Spleen (tissue), 11 donors: ENCODE measurements at regions not wholly inside any gene's neighbourhood (a gene's known extent, or its start where the extent isn't known, plus 50 kb on each side); places are given as distances from the start of the nearest gene placed in this dataset.
"Not testable (repeated sequence)": the region's sequence is repeated elsewhere in the genome, so short reads cannot be mapped to it uniquely, and the experiment has no call there.

ENCODE experiments used
- DNase-seq: peaks from one replicate; pipeline ENCODE4 v3.0.0-alpha.2; 2020
- H3K27ac ChIP-seq, 8 donors: fragments of 200-600 bp; sonication (generic) in 7 of 8; 1 replicate in 4 of 8; 2 replicates in 4 of 8; pipeline versions ENCODE4 v1.5.0 to v1.8.0; 2016 to 2021; ENCODE audit warnings: inconsistent platforms in 4 of 8, mild to moderate bottlenecking in 4 of 8, moderate library complexity in 1 of 8
- H3K27me3 ChIP-seq, 7 donors: fragments of 200-600 bp; sonication (generic) in 6 of 7; replicated peaks in 1 of 7; 1 replicate in 4 of 7; 2 replicates in 3 of 7; pipeline versions ENCODE4 v1.5.0 to v1.8.0; 2016 to 2021; ENCODE audit warnings: inconsistent platforms in 3 of 7, mild to moderate bottlenecking in 1 of 7
- H3K36me3 ChIP-seq, 6 donors: fragments of 200-600 bp; sonication (generic) in 5 of 6; 1 replicate in 4 of 6; 2 replicates in 2 of 6; pipeline versions ENCODE4 v1.5.0 to v1.8.0; 2016 to 2021; ENCODE audit warnings: inconsistent platforms in 2 of 6
- H3K4me1 ChIP-seq, 6 donors: fragments of 200-600 bp; sonication (generic) in 5 of 6; 1 replicate in 3 of 6; 2 replicates in 3 of 6; pipeline versions ENCODE4 v1.5.0 to v1.8.0; 2016 to 2021; ENCODE audit warnings: inconsistent platforms in 3 of 6
- H3K4me3 ChIP-seq, 8 donors: fragments of 200-600 bp; sonication (generic) in 7 of 8; 1 replicate in 4 of 8; 2 replicates in 4 of 8; pipeline versions ENCODE4 v1.5.0 to v1.8.0; 2016 to 2021; ENCODE audit warnings: inconsistent platforms in 4 of 8, mild to moderate bottlenecking in 4 of 8, moderate library complexity in 2 of 8
- H3K9me3 ChIP-seq, 8 donors: fragments of 200-600 bp; sonication (generic) in 7 of 8; 1 replicate in 4 of 8; 2 replicates in 4 of 8; pipeline versions ENCODE4 v1.5.0 to v1.8.0; 2016 to 2021; ENCODE audit warnings: inconsistent platforms in 4 of 8
- CTCF ChIP-seq, 11 experiments: fragments of 200-600 bp in 7 of 11; fragments of 450-650 bp in 4 of 11; sonication (generic) in 4 of 11; IDR thresholded peaks in 8 of 11; conservative IDR thresholded peaks in 3 of 11; 1 replicate in 7 of 11; 2 replicates in 4 of 11; pipeline versions ENCODE4 v1.4.0 to v1.8.0; 2016 to 2021; ENCODE audit warnings: antibody characterized with exemption in 11 of 11, inconsistent platforms in 4 of 11, mild to moderate bottlenecking in 1 of 11
- POLR2A ChIP-seq, 3 donors: fragments of 450-650 bp; IDR thresholded peaks; one replicate each; pipeline ENCODE4 v1.5.1; 2017; ENCODE audit warnings: antibody characterized with exemption in 3 of 3, mild to moderate bottlenecking in 1 of 3
- POLR2AphosphoS5 ChIP-seq, 3 donors: sonication (generic); formaldehyde crosslinking; IDR thresholded peaks; one replicate each; pipeline ENCODE4 v1.5.1; 2017; ENCODE audit warnings: antibody characterized with exemption in 3 of 3
- WGBS, 5 donors: extraction: QIAGEN DNeasy Blood & Tissue Kit in 3 of 5; methylation state at CpG; one replicate each; pipeline versions ENCODE4 v1.1.5 to v1.1.7; 2013 to 2018; 5-methylcytosine and 5-hydroxymethylcytosine counted together
- intact Hi-C: fragments of 100-400 bp; cut with DNase I; formaldehyde crosslinking; loops from one replicate; pipeline ENCODE4 v1.15.0; 2023; ENCODE audit warnings: low total_unique reads
- donor health status: healthy with polysubstance abuse.
- donor health status: DM: no; HTN: no; CAD: no; lungs with moderate emphysema.
- donor health status: DM: no; HTN: no; CAD: no.
- donor health status: Bipolar disorder and iron deficiency.
- donor health status: healthy.
- donor health status: DM: no; HTN: no; CAD: no.
- donor health status: DM: yes; HTN: yes; CAD: no.

DNA sequence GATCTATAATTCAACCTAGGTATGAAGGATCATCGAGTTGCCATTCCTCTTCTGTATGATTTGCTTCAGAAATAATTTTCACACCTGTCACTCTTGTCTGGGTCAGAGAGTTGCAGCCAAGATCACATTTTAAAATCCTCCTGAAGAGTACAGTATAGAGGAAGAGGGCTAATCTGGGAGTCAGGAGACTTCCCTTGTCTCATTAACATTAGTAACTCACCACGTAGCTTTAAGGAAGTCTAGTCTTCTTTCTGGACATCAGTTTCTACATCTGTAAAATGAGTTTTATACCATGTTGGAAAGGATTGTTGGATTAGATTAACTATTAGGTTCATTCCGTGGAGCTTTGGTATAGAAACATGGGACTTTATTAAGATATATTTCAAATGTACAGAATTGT, 109.4 kb downstream of the TDRD15 start:
- H3K27ac ChIP-seq: no peak overlapping the region
- 68 to 82% (median 79%) methylated on average over 3 of the region's 3 CpGs for WGBS, 5 donors
- H3K27me3 ChIP-seq: no peaks in the 10 kb centered on the region
- H3K4me3 ChIP-seq: no peak overlapping the region
- intact Hi-C loops: no loop called here
- no peak for DNase-seq
- no peaks in the 10 kb centered on the region for H3K36me3 ChIP-seq
- TF ChIP-seq POLR2A (IDR thresholded peaks at IDR 0.05): no peak
- no peak for TF ChIP-seq POLR2AphosphoS5 (IDR thresholded peaks at IDR 0.05)
- TF ChIP-seq CTCF (IDR thresholded peaks at IDR 0.05 in 8 of 11, conservative IDR thresholded peaks at IDR 0.05 in 3 of 11): no peak
- peaks cover 4 to 16% (median 10%) of the 10 kb centered on the region in 6 donors for H3K4me1 ChIP-seq
- H3K9me3 ChIP-seq: no peaks in the 10 kb centered on the region

GRCh38 chr2:21234001-21234400, 110.2 kb downstream of the TDRD15 start:
- Histone ChIP-seq H3K9me3 (no peaks in the 10 kb centered on the region), H3K27ac (no peak overlapping the region), H3K4me1 (peaks cover 4 to 16% (median 10%) of the 10 kb centered on the region in 6 donors), H3K36me3 (no peaks in the 10 kb centered on the region), H3K27me3 (no peaks in the 10 kb centered on the region), H3K4me3 (no peak overlapping the region)
- intact Hi-C loops: no loop called here
- TF ChIP-seq CTCF (IDR thresholded peaks at IDR 0.05 in 8 of 11, conservative IDR thresholded peaks at IDR 0.05 in 3 of 11): no peak
- TF ChIP-seq POLR2A (IDR thresholded peaks at IDR 0.05): no peak
- no peak for TF ChIP-seq POLR2AphosphoS5 (IDR thresholded peaks at IDR 0.05)
- no peak for DNase-seq
- 64 to 78% (median 70%) methylated on average over 3 of the region's 3 CpGs for WGBS, 5 donors

DNA sequence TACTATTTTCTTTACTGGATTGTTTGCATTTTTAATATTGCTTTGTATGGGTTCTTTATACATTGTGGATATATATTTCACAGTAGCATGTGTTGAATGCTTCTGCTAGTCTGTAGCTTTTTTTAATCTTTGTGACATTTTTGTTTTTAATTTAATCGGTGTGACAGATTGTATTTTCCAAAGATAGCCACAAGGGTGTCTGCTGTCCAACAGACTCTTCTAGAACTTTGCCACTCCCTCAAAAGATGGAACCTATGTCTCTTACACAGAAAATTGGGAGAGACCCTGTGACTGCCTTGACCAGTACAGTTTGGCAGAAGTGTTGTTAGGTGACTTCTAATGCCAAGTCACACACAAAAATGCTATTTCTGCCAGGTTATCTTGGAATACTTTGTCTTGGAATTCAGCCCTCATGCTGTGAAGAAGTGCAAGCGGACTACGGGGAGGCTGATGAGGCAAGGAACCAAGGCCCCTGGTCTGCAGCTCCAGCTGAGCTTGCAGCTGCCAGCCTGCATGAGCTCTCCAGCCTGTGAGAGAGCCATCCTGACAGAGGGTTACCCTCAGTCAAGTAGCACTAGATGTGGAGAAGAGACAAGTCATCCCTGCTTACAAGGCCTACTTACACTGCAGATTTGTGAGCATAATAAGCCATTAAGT, 110.8 kb downstream of the TDRD15 start:
- DNase-seq: no peak
- Histone ChIP-seq H3K27ac (no peak overlapping the region), H3K36me3 (no peaks in the 10 kb centered on the region), H3K4me1 (peaks cover 4 to 16% (median 10%) of the 10 kb centered on the region in 6 donors), H3K27me3 (no peaks in the 10 kb centered on the region), H3K4me3 (no peak overlapping the region), H3K9me3 (no peaks in the 10 kb centered on the region)
- intact Hi-C loops: no loop called here
- TF ChIP-seq CTCF (IDR thresholded peaks at IDR 0.05 in 8 of 11, conservative IDR thresholded peaks at IDR 0.05 in 3 of 11) (no peak), POLR2A (IDR thresholded peaks at IDR 0.05) (no peak), POLR2AphosphoS5 (IDR thresholded peaks at IDR 0.05) (no peak)
- WGBS, 5 donors: 91 to 96% (median 94%) methylated on average over 3 of the region's 3 CpGs

- H3K4me1 ChIP-seq, H3K4me3 ChIP-seq, DNase-seq, H3K27me3 ChIP-seq, H3K9me3 ChIP-seq, H3K36me3 ChIP-seq, intact Hi-C loops, H3K27ac ChIP-seq: not testable (repeated sequence)
- WGBS, 5 donors: 78 to 93% (median 85%) methylated on average over 1 of the region's 1 CpG
Observed at GRCh38 chr2:21239749-21240148, 116.0 kb downstream of the TDRD15 start.

DNA sequence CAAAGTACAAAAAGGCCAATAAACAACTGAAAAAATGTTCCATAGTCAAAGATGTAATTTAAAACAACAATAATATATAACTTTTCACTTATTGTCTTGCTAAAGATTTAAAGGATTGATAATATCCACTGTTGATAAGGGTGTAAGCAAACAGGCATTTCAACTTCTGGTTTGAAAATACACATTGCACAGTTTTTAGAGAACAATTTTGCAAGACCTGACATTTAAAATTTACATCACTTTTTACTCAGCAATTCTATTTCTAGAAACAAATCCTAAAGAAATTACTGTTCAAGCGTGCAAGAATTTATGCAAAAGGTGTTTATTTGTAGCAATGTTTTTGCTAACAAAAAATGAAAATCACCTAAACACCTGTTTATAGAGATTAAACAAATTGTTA, 120.4 kb downstream of the TDRD15 start:
- no peak overlapping the region for H3K27ac ChIP-seq
- TF ChIP-seq CTCF (IDR thresholded peaks at IDR 0.05 in 8 of 11, conservative IDR thresholded peaks at IDR 0.05 in 3 of 11) (no peak), POLR2AphosphoS5 (IDR thresholded peaks at IDR 0.05) (no peak), POLR2A (IDR thresholded peaks at IDR 0.05) (no peak)
- no peak overlapping the region for H3K4me3 ChIP-seq
- no peaks in the 10 kb centered on the region for H3K36me3 ChIP-seq
- H3K9me3 ChIP-seq: peaks cover 0 to 9% (median 0%) of the 10 kb centered on the region in 8 donors
- H3K27me3 ChIP-seq: no peaks in the 10 kb centered on the region
- no peaks in the 10 kb centered on the region for H3K4me1 ChIP-seq
- no peak for DNase-seq
- intact Hi-C loops: no loop called here
- 71 to 92% (median 71%) methylated on average over 1 of the region's 1 CpG for WGBS, 5 donors
